H1 (cell line): ENCODE measurements at regions not wholly inside any gene's neighbourhood (a gene's known extent, or its start where the extent isn't known, plus 50 kb on each side); places are given as distances from the start of the nearest gene placed in this dataset.

Experiments
- CTCF ChIA-PET: fragments of 300-600 bp; sonication (Branson Sonifier 250); formaldehyde crosslinking; loops from one replicate; lab custom pipeline; 2021; ENCODE audit not compliant: partially characterized antibody; lab: Charles Lee
- POLR2A ChIA-PET: fragments of 300-600 bp; sonication (Branson Sonifier 250); formaldehyde crosslinking; loops from one replicate; lab custom pipeline; 2021; ENCODE audit warnings: inconsistent platforms; ENCODE audit not compliant: partially characterized antibody; lab: Charles Lee
- DNase-seq, 2 experiments: peaks; one replicate each; pipeline versions ENCODE4 v3.0.0 to v3.0.0-alpha.2; 2010 to 2022; ENCODE audit warnings: low spot score in 2 of 2, low read depth in 1 of 2, mixed read lengths in 1 of 2
- FAIRE-seq: peaks from 2 replicates; lab custom pipeline; 2011; peaks lifted over from hg19 to GRCh38; lab: Jason Lieb, UNC
- H2AFZ ChIP-seq: 2 replicates; pipeline ENCODE4 v1.8.1; 2012; ENCODE audit warnings: low read length, inconsistent platforms
- H2AK5ac ChIP-seq: 2 replicates; pipeline ENCODE4 v1.6.1; 2013; ENCODE audit warnings: low read depth, low read length
- H2BK120ac ChIP-seq: replicated peaks from 2 replicates; pipeline ENCODE3; 2013; ENCODE audit warnings: low read depth, low read length, inconsistent platforms
- H2BK12ac ChIP-seq: 2 replicates; pipeline ENCODE4 v1.6.1; 2013; ENCODE audit warnings: low read depth, low read length
- H2BK15ac ChIP-seq: 2 replicates; pipeline ENCODE4 v1.6.1; 2013; ENCODE audit warnings: low read length
- H2BK20ac ChIP-seq: 2 replicates; pipeline ENCODE4 v1.6.1; 2013; ENCODE audit warnings: low read length
- H2BK5ac ChIP-seq: 2 replicates; pipeline ENCODE4 v1.6.1; 2013; ENCODE audit warnings: low read depth, low read length
- H3K14ac ChIP-seq: 2 replicates; pipeline ENCODE4 v1.6.1; 2013; ENCODE audit warnings: inconsistent platforms; ENCODE audit not compliant: insufficient read length
- H3K18ac ChIP-seq: 2 replicates; pipeline ENCODE4 v1.6.1; 2013; ENCODE audit warnings: low read length; ENCODE audit errors: extremely low read depth
- H3K23ac ChIP-seq: 2 replicates; pipeline ENCODE4 v1.6.1; 2013; ENCODE audit warnings: inconsistent platforms; ENCODE audit not compliant: insufficient read length
- H3K23me2 ChIP-seq: 2 replicates; pipeline ENCODE4 v1.6.1; 2013; ENCODE audit warnings: low read depth, low read length
- H3K27ac ChIP-seq: 2 replicates; pipeline ENCODE4 v1.6.1; 2011; ENCODE audit warnings: low read depth, low read length, inconsistent platforms
- H3K27me3 ChIP-seq, 4 experiments: replicated peaks in 1 of 4; 1 replicate in 1 of 4; 2 replicates in 3 of 4; pipeline versions ENCODE4 v1.6.1 to v1.8.1; 2011 to 2013; ENCODE audit warnings: low read length in 3 of 4, mild to moderate bottlenecking in 3 of 4, inconsistent platforms in 2 of 4, mixed read lengths in 2 of 4, moderate library complexity in 1 of 4; ENCODE audit not compliant: control insufficient read depth in 3 of 4, insufficient read depth in 3 of 4; ENCODE audit errors: extremely low read depth in 1 of 4
- H3K36me3 ChIP-seq, 4 experiments: 2 replicates each; pipeline versions ENCODE4 v1.6.1 to v1.8.1; 2011 to 2013; ENCODE audit warnings: mild to moderate bottlenecking in 4 of 4, low read length in 3 of 4, moderate library complexity in 2 of 4, control low read depth in 1 of 4, inconsistent platforms in 1 of 4; ENCODE audit not compliant: insufficient read depth in 4 of 4, control insufficient read depth in 2 of 4
- H3K4ac ChIP-seq: replicated peaks from 2 replicates; pipeline ENCODE3; 2013; ENCODE audit warnings: low read length, low read depth, mixed read lengths, inconsistent platforms; ENCODE audit not compliant: insufficient read length
- H3K4me1 ChIP-seq, 4 experiments: replicated peaks in 1 of 4; 1 replicate in 1 of 4; 2 replicates in 3 of 4; pipeline versions ENCODE4 v1.6.1 to v1.8.1; 2011 to 2013; ENCODE audit warnings: low read length in 3 of 4, inconsistent platforms in 2 of 4, mixed read lengths in 1 of 4; ENCODE audit not compliant: insufficient read depth in 4 of 4, control insufficient read depth in 3 of 4
- H3K4me2 ChIP-seq, 2 experiments: 2 replicates each; pipeline versions ENCODE4 v1.6.1 to v1.8.1; 2011 to 2013; ENCODE audit warnings: low read depth in 2 of 2, low read length in 2 of 2, control low read depth in 1 of 2, inconsistent platforms in 1 of 2, mild to moderate bottlenecking in 1 of 2; ENCODE audit not compliant: insufficient read depth in 1 of 2
- H3K4me3 ChIP-seq, 4 experiments: fragments of 200-600, 300-600 bp in 1 of 4; sonication (generic), shearing (Covaris generic), sonication (Bioruptor Twin) in 1 of 4; 2 replicates each; pipeline versions ENCODE4 v1.5.1 to v1.8.1; 2011 to 2016; ENCODE audit warnings: low read length in 4 of 4, low read depth in 3 of 4, control low read depth in 2 of 4, inconsistent platforms in 2 of 4, mild to moderate bottlenecking in 2 of 4, mixed read lengths in 1 of 4, moderate library complexity in 1 of 4; ENCODE audit not compliant: insufficient read depth in 2 of 4; ENCODE audit errors: extremely low read depth in 1 of 4
- H3K56ac ChIP-seq: replicated peaks from 2 replicates; pipeline ENCODE3; 2013; ENCODE audit warnings: low read depth, mild to moderate bottlenecking, mixed read lengths, low read length, inconsistent platforms; ENCODE audit not compliant: insufficient read length
- H3K79me1 ChIP-seq: 2 replicates; pipeline ENCODE4 v1.6.1; 2013; ENCODE audit warnings: low read depth, low read length, control low read depth
- H3K79me2 ChIP-seq, 2 experiments: 2 replicates each; pipeline versions ENCODE4 v1.6.1 to v1.8.1; 2012 to 2013; ENCODE audit warnings: low read length in 2 of 2, mild to moderate bottlenecking in 2 of 2, inconsistent platforms in 1 of 2; ENCODE audit not compliant: insufficient read depth in 2 of 2, control insufficient read depth in 1 of 2
- H3K9ac ChIP-seq, 4 experiments: replicated peaks in 1 of 4; 1 replicate in 1 of 4; 2 replicates in 3 of 4; pipeline versions ENCODE4 v1.6.1 to v1.8.1; 2011 to 2013; ENCODE audit warnings: low read depth in 3 of 4, low read length in 3 of 4, control low read depth in 2 of 4, mild to moderate bottlenecking in 2 of 4, moderate library complexity in 2 of 4, inconsistent platforms in 1 of 4; ENCODE audit errors: extremely low read depth in 1 of 4
- H3K9me3 ChIP-seq, 2 experiments: 2 replicates each; pipeline versions ENCODE4 v1.6.1 to v1.8.1; 2012 to 2013; ENCODE audit warnings: mild to moderate bottlenecking in 2 of 2, moderate library complexity in 2 of 2, control low read depth in 1 of 2, inconsistent platforms in 1 of 2, low read depth in 1 of 2, low read length in 1 of 2, mixed read lengths in 1 of 2; ENCODE audit not compliant: insufficient read depth in 2 of 2
- H4K20me1 ChIP-seq, 2 experiments: replicated peaks in 1 of 2; 2 replicates each; pipeline versions ENCODE3 to v1.8.1; 2011 to 2013; ENCODE audit warnings: inconsistent platforms in 2 of 2, low read length in 2 of 2, mild to moderate bottlenecking in 1 of 2; ENCODE audit not compliant: insufficient read depth in 2 of 2, control insufficient read depth in 1 of 2
- H4K5ac ChIP-seq: 2 replicates; pipeline ENCODE4 v1.6.1; 2013; ENCODE audit warnings: low read length, low read depth, mixed read lengths, inconsistent platforms; ENCODE audit not compliant: insufficient read length
- H4K8ac ChIP-seq: 2 replicates; pipeline ENCODE4 v1.8.0; 2013; ENCODE audit warnings: mild to moderate bottlenecking, moderate library complexity, low read length, inconsistent platforms; ENCODE audit not compliant: insufficient read depth; ENCODE audit errors: extremely low read depth
- H4K91ac ChIP-seq: replicated peaks from 2 replicates; pipeline ENCODE3; 2013; ENCODE audit warnings: low read length, mixed read lengths, inconsistent platforms; ENCODE audit not compliant: insufficient read length
- ATF2 ChIP-seq: IDR thresholded peaks from 2 replicates; pipeline ENCODE4 v1.6.1; 2012; ENCODE audit warnings: low read length, inconsistent platforms
- BACH1 ChIP-seq: IDR thresholded peaks from 2 replicates; pipeline ENCODE4 v1.6.1; 2012; ENCODE audit warnings: low read length, improper control_type of control experiment
- CBX8 ChIP-seq: fragments of 300-800, 300-1000 bp; sonication (generic); IDR thresholded peaks from 2 replicates; pipeline ENCODE4 v1.7.1; 2016; ENCODE audit warnings: low read depth, low read length, borderline replicate concordance
- CREB1 ChIP-seq: IDR thresholded peaks from 2 replicates; pipeline ENCODE4 v1.6.1; 2012; ENCODE audit warnings: inconsistent platforms
- EZH2 ChIP-seq: fragments of 200-600 bp; sonication (generic); IDR thresholded peaks from 2 replicates; pipeline ENCODE4 v1.7.1; 2012; ENCODE audit warnings: low read depth, mild to moderate bottlenecking, moderate library complexity, low read length, inconsistent platforms; ENCODE audit not compliant: severe bottlenecking
- JUND ChIP-seq: IDR thresholded peaks from 2 replicates; pipeline ENCODE4 v1.6.1; 2011; ENCODE audit warnings: mild to moderate bottlenecking, improper control_type of control experiment, low read length
- KDM1A ChIP-seq: fragments of 200-600, 300-600 bp; sonication (generic); IDR thresholded peaks from 2 replicates; pipeline ENCODE4 v1.7.1; 2016; ENCODE audit warnings: mild to moderate bottlenecking, low read length, borderline replicate concordance
- KDM5A ChIP-seq: fragments of 200-600 bp; IDR thresholded peaks from 2 replicates; pipeline ENCODE4 v1.7.1; 2012; ENCODE audit warnings: mild to moderate bottlenecking, low read length, inconsistent platforms, mixed read lengths
- POLR2A ChIP-seq, 2 experiments: IDR thresholded peaks; 1 replicate in 1 of 2; 2 replicates in 1 of 2; pipeline ENCODE4 v1.6.1; 2011; ENCODE audit warnings: low read depth in 2 of 2, low read length in 2 of 2, mild to moderate bottlenecking in 2 of 2; ENCODE audit errors: control extremely low read depth in 1 of 2
- POLR2AphosphoS5 ChIP-seq: IDR thresholded peaks from 2 replicates; pipeline ENCODE4 v1.6.1; 2011; ENCODE audit warnings: low read depth, low read length
- RBBP5 ChIP-seq: IDR thresholded peaks from 2 replicates; pipeline ENCODE4 v1.7.1; 2012; ENCODE audit warnings: low read depth, mild to moderate bottlenecking, inconsistent platforms, low read length, moderate library complexity, borderline replicate concordance
- RXRA ChIP-seq: IDR thresholded peaks from 2 replicates; pipeline ENCODE4 v1.6.1; 2011; ENCODE audit warnings: low read depth, mild to moderate bottlenecking, low read length, moderate library complexity; ENCODE audit not compliant: insufficient read depth
- TEAD4 ChIP-seq: IDR thresholded peaks from 2 replicates; pipeline ENCODE4 v1.6.1; 2012; ENCODE audit warnings: low read depth, low read length, inconsistent platforms, mixed read lengths
- WGBS, 2 experiments: shearing (Covaris generic) in 1 of 2; methylation state at CpG; one replicate each; pipeline versions ENCODE4 v1.1.6 to v1.1.7; 2013 to 2015; ENCODE audit warnings: low lambda C conversion rate in 2 of 2, mixed read lengths in 2 of 2, inconsistent platforms in 1 of 2, low coverage in 1 of 2, missing lambda C conversion rate in 1 of 2; ENCODE audit not compliant: insufficient replicate concordance in 2 of 2, insufficient coverage in 1 of 2, insufficient read length in 1 of 2; ENCODE audit errors: extremely low coverage in 1 of 2, missing lambda C conversion rate in 1 of 2; 5-methylcytosine and 5-hydroxymethylcytosine counted together

- H3K4me3 ChIP-seq: no peak overlapping the region
- CTCF ChIA-PET: interaction anchor here (0.7 to 2.2 kb wide), 13 partner anchors 9 to 761 kb away, joined by 3 to 13 read pairs (median 4); no protein-coding TSS in a partner anchor
- H2BK12ac ChIP-seq: peak overlapping the region; percentile 33; the same call in 1 of the 2 replicates
- TF ChIP-seq RBBP5: no peak
- no peak for TF ChIP-seq POLR2A (IDR thresholded peaks at IDR 0.05; ENCODE audit: control extremely low read depth in 1 of 2, low read depth in 2 of 2, low read length in 2 of 2)
- TF ChIP-seq RXRA: no peak
- no peak for TF ChIP-seq KDM1A
- TF ChIP-seq POLR2AphosphoS5: no peak
- TF ChIP-seq CBX8: no peak
- TF ChIP-seq EZH2: no peak
- no peak for TF ChIP-seq TEAD4
- no peak for TF ChIP-seq ATF2
- TF ChIP-seq BACH1: no peak
- no peak for TF ChIP-seq JUND
- no peak for TF ChIP-seq CREB1
- TF ChIP-seq KDM5A: no peak
Measured at GRCh38 chr6:168956141-168956838, 297.4 kb downstream of the THBS2 start.

More at GRCh38 chr6:168956141-168956838, 297.4 kb downstream of the THBS2 start:
- H2BK15ac ChIP-seq: no peak overlapping the region
- H3K36me3 ChIP-seq: no peaks in the 10 kb centered on the region
- no peak overlapping the region for H3K4ac ChIP-seq
- H3K4me1 ChIP-seq: no peaks in the 10 kb centered on the region
- no peak overlapping the region for H2BK5ac ChIP-seq
- H3K23ac ChIP-seq: no peak overlapping the region
- no peaks in the 10 kb centered on the region for H3K27me3 ChIP-seq
- H3K56ac ChIP-seq: no peak overlapping the region
- no peak overlapping the region for H3K14ac ChIP-seq
- no peak overlapping the region for H2BK120ac ChIP-seq
- H4K8ac ChIP-seq: no peak overlapping the region
- no peak overlapping the region for H3K4me2 ChIP-seq
- H4K91ac ChIP-seq: peak overlapping the region; percentile 15
- POLR2A ChIA-PET: interaction anchor here (1.1 kb wide), 1 partner anchor 11 kb away, joined by 3 read pairs; no protein-coding TSS in a partner anchor
- H4K5ac ChIP-seq: no peak overlapping the region
- H3K79me1 ChIP-seq: no peaks in the 10 kb centered on the region
- H3K9ac ChIP-seq: no peak overlapping the region
- H3K18ac ChIP-seq: no peak overlapping the region
- H2AK5ac ChIP-seq: no peak overlapping the region
- H3K79me2 ChIP-seq: no peaks in the 10 kb centered on the region
- no peak overlapping the region for H3K27ac ChIP-seq
- no peak overlapping the region for H2AFZ ChIP-seq
- 79% methylated on average over 7 of the region's 7 CpGs; no CpG with 5 or more reads in 1 of the 2 experiments for WGBS, 2 experiments
- H4K20me1 ChIP-seq: no peaks in the 10 kb centered on the region
- H3K23me2 ChIP-seq: no peaks in the 10 kb centered on the region; the same call in 1 of the 2 replicates
- 0 out of 2 replicates have a peak overlapping the region, but pooled peaks have one; percentile 48 for H2BK20ac ChIP-seq
- H3K9me3 ChIP-seq: no peaks in the 10 kb centered on the region
- FAIRE-seq: no peak
- DNase-seq: no peak
